ENCODE measurements at regions not wholly inside any gene's neighbourhood (a gene's known extent, or its start where the extent isn't known, plus 50 kb on each side); places are given as distances from the start of the nearest gene placed in this dataset.
"Not testable (repeated sequence)": the region's sequence is repeated elsewhere in the genome, so short reads cannot be mapped to it uniquely, and the experiment has no call there.

DNA sequence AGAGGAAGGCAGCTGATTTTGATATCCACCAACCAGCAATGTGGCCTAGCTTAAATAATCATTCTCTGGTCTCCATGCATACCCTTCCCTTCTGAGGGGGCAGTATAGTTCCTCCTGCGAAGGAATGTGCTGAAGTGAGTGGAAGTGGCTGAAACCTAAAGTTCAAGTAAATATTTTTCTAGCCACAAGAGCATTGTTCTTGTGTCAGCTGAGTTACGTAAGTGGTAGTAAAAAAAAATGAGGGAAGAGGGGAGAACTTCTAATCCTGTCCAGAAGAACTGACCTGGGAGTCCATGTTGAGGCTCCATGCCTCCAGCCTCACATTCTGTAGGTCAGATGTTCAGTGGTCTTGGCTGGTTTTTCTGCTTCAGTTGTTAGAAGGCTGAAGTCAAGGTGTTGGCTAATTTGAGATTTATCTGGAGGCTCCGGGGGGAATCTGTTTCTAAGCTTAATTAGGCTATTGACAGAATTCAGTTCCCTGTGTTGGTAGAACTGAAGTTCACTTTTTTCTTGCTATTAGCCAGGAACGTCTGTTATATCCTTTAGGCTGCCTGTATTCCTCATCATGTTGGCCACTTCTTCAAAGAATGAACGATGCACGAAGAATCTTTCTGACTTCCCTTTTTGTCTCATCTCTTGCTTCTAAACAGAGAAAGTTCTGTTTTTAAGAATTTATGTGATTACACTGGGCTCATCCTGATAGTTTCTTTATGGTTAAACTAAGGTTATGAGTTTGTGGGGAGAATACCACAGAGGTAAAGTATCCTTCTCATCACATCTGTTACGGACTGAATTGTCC lies 207.1 kb upstream of the PRSS16 start:
- no peak overlapping the region for H3K4me3 ChIP-seq (ENCODE audit: low read depth, low read length)
- TF ChIP-seq POLR2A (IDR thresholded peaks at IDR 0.05; ENCODE audit: extremely low read depth, insufficient read length) (no peak), MYC (IDR thresholded peaks at IDR 0.05; ENCODE audit: low read depth, low read length) (no peak), MAX (IDR thresholded peaks at IDR 0.05; ENCODE audit: low read depth, low read length) (no peak)
- TF ChIP-seq, protein P1, sequence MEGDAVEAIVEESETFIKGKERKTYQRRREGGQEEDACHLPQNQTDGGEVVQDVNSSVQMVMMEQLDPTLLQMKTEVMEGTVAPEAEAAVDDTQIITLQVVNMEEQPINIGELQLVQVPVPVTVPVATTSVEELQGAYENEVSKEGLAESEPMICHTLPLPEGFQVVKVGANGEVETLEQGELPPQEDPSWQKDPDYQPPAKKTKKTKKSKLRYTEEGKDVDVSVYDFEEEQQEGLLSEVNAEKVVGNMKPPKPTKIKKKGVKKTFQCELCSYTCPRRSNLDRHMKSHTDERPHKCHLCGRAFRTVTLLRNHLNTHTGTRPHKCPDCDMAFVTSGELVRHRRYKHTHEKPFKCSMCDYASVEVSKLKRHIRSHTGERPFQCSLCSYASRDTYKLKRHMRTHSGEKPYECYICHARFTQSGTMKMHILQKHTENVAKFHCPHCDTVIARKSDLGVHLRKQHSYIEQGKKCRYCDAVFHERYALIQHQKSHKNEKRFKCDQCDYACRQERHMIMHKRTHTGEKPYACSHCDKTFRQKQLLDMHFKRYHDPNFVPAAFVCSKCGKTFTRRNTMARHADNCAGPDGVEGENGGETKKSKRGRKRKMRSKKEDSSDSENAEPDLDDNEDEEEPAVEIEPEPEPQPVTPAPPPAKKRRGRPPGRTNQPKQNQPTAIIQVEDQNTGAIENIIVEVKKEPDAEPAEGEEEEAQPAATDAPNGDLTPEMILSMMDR (IDR thresholded peaks at IDR 0.05; ENCODE audit: low read depth, low read length) = no peak
- DNase-seq (ENCODE audit: low read depth) = peak; percentile 45

DNA sequence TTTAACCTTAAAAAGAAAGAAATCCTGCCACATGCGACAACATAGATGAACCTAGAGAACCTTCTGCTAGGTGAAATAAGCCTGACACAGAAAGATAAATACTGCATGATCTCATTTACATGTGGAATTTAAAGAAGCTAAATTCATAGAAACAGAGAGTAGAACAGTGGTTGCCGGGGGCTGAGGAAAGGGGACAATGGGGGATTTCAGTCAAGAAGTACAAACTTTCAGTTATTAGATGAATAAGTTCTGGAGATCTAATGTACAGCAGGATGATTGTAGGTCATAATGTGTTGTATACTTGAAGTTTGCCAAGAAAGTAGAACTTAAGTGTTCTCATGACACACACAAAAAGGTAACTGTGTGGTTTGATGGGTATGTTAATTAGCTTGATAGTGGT lies 204.3 kb upstream of the PRSS16 start:
- no peak overlapping the region for H3K4me3 ChIP-seq (ENCODE audit: low read depth, low read length)
- TF ChIP-seq MAX (IDR thresholded peaks at IDR 0.05; ENCODE audit: low read depth, low read length) (no peak), MYC (IDR thresholded peaks at IDR 0.05; ENCODE audit: low read depth, low read length) (no peak), POLR2A (IDR thresholded peaks at IDR 0.05; ENCODE audit: extremely low read depth, insufficient read length) (no peak)
- TF ChIP-seq, protein P1 (IDR thresholded peaks at IDR 0.05; ENCODE audit: low read depth, low read length) = no peak
- DNase-seq (ENCODE audit: low read depth) = no peak

DNA sequence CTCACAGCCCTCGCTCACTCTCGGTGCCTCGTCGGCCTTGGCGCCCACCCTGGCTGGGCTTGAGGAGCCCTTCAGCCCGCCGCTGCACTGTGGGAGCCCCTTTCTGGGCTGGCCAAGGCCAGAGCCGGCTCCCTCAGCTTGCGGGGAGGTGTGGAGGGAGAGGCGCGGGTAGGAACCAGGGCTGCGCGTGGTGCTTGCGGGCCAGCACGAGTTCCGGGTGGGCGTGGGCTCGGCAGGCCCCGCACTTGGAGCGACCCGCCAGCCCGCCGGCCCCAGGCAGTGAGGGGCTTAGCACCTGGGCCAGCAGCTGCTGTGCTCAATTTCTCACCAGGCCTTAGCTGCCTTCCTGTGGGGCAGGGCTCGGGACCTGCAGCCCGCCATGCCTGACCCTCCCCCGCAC lies 202.4 kb upstream of the PRSS16 start:
- not testable (repeated sequence) for H3K4me3 ChIP-seq (ENCODE audit: low read depth, low read length); DNase-seq (ENCODE audit: low read depth)

DNA sequence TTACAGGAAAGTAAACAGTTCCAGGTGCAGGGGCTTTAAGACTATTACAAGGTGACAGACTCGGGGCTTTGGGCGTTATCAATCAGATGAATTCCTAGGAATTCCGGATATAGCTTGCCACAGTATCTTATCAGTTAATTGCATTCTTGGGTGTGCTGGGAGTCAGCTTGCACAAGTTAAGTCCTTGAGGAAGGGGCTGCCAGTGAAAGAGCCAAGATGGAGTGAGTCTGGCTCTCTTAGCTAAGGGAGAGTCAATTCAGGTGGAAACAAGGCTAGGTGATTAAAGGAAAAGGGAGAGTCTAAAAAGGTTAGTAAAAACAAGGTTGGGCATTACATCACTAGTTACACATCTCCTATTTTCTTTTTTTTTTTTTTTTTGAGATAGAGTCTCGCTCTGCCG lies 199.8 kb upstream of the PRSS16 start:
- not testable (repeated sequence) for DNase-seq (ENCODE audit: low read depth)

DNA sequence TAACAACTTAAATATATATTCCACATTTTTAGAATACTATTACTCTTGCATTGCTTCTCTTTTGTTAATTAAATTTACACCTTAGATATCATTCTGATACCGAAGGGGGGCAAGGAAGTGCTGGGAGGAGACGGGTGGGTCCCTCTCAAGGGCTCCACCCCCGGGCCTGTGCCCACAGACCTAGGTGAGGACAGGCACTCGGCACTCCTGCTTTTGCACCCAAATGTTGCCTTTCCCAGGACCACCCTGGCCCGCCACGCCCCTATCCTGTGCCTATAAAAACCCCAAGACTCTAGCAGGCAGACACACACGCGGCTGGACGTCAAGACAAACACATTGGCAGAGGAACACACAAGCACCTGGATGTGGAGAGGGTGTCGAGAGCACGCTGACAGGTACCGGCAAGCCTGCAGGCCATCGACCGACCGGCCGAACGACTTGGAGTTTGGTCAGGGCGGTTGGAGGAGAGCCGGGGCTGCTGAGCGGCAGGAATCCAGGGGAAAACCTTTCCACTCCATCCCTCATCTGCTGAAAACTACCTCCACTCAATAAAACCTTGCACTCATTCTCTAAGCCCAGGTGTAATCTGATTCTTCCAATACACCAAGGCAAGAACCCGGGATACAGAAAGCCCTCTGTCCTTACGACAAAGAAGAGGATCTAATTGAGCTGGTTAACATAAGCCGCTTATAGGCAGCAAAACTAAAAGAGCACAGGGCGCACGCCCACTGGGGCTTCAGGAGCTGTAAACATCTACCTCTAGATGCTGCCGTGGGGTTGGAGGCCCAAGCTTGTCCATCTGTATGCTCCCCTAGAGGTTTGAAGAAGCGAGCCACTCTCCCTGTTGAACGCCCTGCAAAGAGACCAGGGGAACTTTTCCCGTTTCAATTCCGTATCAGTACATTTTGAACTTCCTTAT lies 197.4 kb upstream of the PRSS16 start:
- H3K4me3 ChIP-seq (ENCODE audit: low read depth, low read length) = no peak overlapping the region
- TF ChIP-seq POLR2A (IDR thresholded peaks at IDR 0.05; ENCODE audit: extremely low read depth, insufficient read length) (no peak), MYC (IDR thresholded peaks at IDR 0.05; ENCODE audit: low read depth, low read length) (no peak), MAX (IDR thresholded peaks at IDR 0.05; ENCODE audit: low read depth, low read length) (no peak)
- TF ChIP-seq, protein P1 (IDR thresholded peaks at IDR 0.05; ENCODE audit: low read depth, low read length) = no peak
- DNase-seq (ENCODE audit: low read depth) = no peak

More for the DNA sequence above, 199.8 kb upstream of the PRSS16 start:
- H3K4me3 ChIP-seq (ENCODE audit: low read depth, low read length) = not testable (repeated sequence)

DNA sequence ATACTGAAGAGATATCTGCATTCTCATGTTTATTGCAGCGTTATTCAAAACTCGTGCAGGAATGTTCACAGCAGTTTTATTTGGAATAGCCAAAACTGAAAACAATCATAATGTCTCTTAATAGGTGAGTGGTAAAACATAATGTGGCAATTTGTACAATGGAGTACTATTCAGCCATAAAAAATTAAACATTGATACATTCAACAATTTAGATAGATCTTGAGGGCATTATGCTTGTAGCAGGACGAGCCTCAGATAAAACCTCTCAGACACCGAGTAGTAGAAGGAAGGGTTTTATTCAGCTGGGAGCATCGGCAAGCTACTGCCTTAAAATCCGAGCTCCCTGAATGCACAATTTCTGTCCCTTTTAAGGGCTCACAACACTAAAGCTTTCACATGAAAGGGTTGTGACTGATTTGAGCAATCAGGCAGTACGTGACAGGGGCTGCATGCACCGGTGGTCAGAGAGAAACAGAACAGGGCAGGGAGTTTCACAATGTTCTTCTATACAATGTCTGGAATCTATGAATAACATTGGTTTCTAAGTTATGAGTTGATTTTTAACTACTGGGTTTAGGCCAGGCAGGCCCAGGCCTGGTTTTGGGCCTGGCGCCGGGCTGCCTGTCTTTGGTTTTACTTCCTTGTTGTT lies 195.3 kb upstream of the PRSS16 start:
- not testable (repeated sequence) for H3K4me3 ChIP-seq (ENCODE audit: low read depth, low read length); DNase-seq (ENCODE audit: low read depth)

GRCh38 chr6:27052731-27053082 lies 194.8 kb upstream of the PRSS16 start:
- no peak overlapping the region for H3K4me3 ChIP-seq (ENCODE audit: low read depth, low read length)
- TF ChIP-seq MAX (IDR thresholded peaks at IDR 0.05; ENCODE audit: low read depth, low read length) = no peak
- TF ChIP-seq POLR2A (IDR thresholded peaks at IDR 0.05; ENCODE audit: extremely low read depth, insufficient read length) = no peak
- TF ChIP-seq, protein P1 (IDR thresholded peaks at IDR 0.05; ENCODE audit: low read depth, low read length) = no peak
- no peak for TF ChIP-seq MYC (IDR thresholded peaks at IDR 0.05; ENCODE audit: low read depth, low read length)
- DNase-seq (ENCODE audit: low read depth) = no peak

Data from NB4 (cell line).